Neural progenitor cell (in vitro differentiated cells): ENCODE measurements at regions not wholly inside any gene's neighbourhood (a gene's known extent, or its start where the extent isn't known, plus 50 kb on each side); places are given as distances from the start of the nearest gene placed in this dataset.
"Not testable (repeated sequence)": the region's sequence is repeated elsewhere in the genome, so short reads cannot be mapped to it uniquely, and the experiment has no call there.

Source experiments
- CTCF ChIP-seq: fragments of 200-600 bp; sonication (generic); IDR thresholded peaks from 2 replicates; pipeline ENCODE4 v1.5.1; 2017; ENCODE audit warnings: antibody characterized with exemption, mild to moderate bottlenecking
- EZH2 ChIP-seq: fragments of 200-600 bp; sonication (generic); IDR thresholded peaks from 2 replicates; pipeline ENCODE4 v1.6.1; 2017; ENCODE audit warnings: antibody characterized with exemption, mild to moderate bottlenecking, moderate library complexity

GRCh38 chr7:73154586-73155038 is 68.8 kb upstream of the SPDYE9 start:
- not testable (repeated sequence) for TF ChIP-seq CTCF, EZH2
